SK-N-SH (cell line): ENCODE measurements at regions not wholly inside any gene's neighbourhood (a gene's known extent, or its start where the extent isn't known, plus 50 kb on each side); places are given as distances from the start of the nearest gene placed in this dataset.

Experiments used
- CHD2 ChIP-seq: fragments of 150-350 bp; IDR thresholded peaks from 2 replicates; pipeline ENCODE4 v1.6.1; 2018; ENCODE audit warnings: low read length; ENCODE audit not compliant: partially characterized antibody
- GATA2 ChIP-seq: sonication (generic); formaldehyde crosslinking; IDR thresholded peaks from 2 replicates; pipeline ENCODE4 v1.5.0; 2020; ENCODE audit warnings: mild to moderate bottlenecking, missing genetic modification reagents
- NFIC ChIP-seq: IDR thresholded peaks from 2 replicates; pipeline ENCODE4 v1.4.0; 2012; ENCODE audit warnings: borderline replicate concordance
- POLR2AphosphoS5 ChIP-seq: IDR thresholded peaks from 2 replicates; pipeline ENCODE4 v1.6.1; 2012; ENCODE audit warnings: low read depth, low read length
- RAD21 ChIP-seq: IDR thresholded peaks from 2 replicates; pipeline ENCODE4 v1.6.1; 2012; ENCODE audit warnings: mild to moderate bottlenecking, low read length
- TF ChIP-seq, protein P1 (sequence below): fragments of 200-600 bp; sonication (generic); IDR thresholded peaks from 2 replicates; pipeline ENCODE4 v1.6.1; 2017; ENCODE audit warnings: antibody characterized with exemption, mild to moderate bottlenecking, moderate library complexity
- TF ChIP-seq, protein P2 (sequence below): IDR thresholded peaks from 2 replicates; pipeline ENCODE4 v1.4.0; 2012; ENCODE audit warnings: low read depth, borderline replicate concordance

DNA sequence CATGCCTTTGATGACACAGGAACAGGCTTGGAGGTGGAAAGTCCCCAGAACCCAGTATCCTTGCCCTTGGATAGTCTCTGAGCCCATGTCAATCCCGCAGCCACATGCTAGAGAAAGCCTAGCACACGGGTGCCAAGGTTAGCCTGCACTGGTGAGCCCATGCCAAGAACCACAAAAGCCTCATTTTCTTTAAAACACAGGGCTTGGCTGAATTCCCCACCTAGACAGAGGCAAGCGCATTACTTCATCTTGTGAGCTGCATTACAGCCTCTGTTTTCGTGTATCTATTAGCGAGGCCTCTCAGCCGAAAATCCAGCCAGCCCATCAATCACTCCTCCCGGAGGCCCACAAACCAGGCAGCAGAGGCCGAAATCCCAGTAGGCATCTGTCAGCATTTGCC lies 314.9 kb upstream of the AUTS2 start:
- TF ChIP-seq, protein P1, sequence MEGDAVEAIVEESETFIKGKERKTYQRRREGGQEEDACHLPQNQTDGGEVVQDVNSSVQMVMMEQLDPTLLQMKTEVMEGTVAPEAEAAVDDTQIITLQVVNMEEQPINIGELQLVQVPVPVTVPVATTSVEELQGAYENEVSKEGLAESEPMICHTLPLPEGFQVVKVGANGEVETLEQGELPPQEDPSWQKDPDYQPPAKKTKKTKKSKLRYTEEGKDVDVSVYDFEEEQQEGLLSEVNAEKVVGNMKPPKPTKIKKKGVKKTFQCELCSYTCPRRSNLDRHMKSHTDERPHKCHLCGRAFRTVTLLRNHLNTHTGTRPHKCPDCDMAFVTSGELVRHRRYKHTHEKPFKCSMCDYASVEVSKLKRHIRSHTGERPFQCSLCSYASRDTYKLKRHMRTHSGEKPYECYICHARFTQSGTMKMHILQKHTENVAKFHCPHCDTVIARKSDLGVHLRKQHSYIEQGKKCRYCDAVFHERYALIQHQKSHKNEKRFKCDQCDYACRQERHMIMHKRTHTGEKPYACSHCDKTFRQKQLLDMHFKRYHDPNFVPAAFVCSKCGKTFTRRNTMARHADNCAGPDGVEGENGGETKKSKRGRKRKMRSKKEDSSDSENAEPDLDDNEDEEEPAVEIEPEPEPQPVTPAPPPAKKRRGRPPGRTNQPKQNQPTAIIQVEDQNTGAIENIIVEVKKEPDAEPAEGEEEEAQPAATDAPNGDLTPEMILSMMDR, result no peak
- no peak for TF ChIP-seq POLR2AphosphoS5
- no peak for TF ChIP-seq NFIC
- no peak for TF ChIP-seq GATA2 (CRISPR knock-in tag)
- no peak for TF ChIP-seq CHD2
- TF ChIP-seq, protein P2, sequence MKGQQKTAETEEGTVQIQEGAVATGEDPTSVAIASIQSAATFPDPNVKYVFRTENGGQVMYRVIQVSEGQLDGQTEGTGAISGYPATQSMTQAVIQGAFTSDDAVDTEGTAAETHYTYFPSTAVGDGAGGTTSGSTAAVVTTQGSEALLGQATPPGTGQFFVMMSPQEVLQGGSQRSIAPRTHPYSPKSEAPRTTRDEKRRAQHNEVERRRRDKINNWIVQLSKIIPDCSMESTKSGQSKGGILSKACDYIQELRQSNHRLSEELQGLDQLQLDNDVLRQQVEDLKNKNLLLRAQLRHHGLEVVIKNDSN, result no peak
- TF ChIP-seq RAD21, result no peak
